GM10266 (cell line): ENCODE measurements at regions not wholly inside any gene's neighbourhood (a gene's known extent, or its start where the extent isn't known, plus 50 kb on each side); places are given as distances from the start of the nearest gene placed in this dataset.
"Not testable (repeated sequence)": the region's sequence is repeated elsewhere in the genome, so short reads cannot be mapped to it uniquely, and the experiment has no call there.

ENCODE experiments used
- DNase-seq: peaks from one replicate; pipeline ENCODE4 v3.0.0; 2012; ENCODE audit errors: extremely low spot score
- CTCF ChIP-seq: IDR thresholded peaks from 2 replicates; pipeline ENCODE4 v1.5.1; 2012; ENCODE audit warnings: mild to moderate bottlenecking, low read depth; ENCODE audit not compliant: control insufficient read depth, insufficient read depth; ENCODE audit errors: missing control alignments

- DNase-seq, result no peak
- TF ChIP-seq CTCF, result no peak
Observed at GRCh38 chr1:157219600-157219999, 81.4 kb upstream of the ETV3 start.

- no peak for DNase-seq
- TF ChIP-seq CTCF, result no peak
Observed at GRCh38 chr1:157219182-157219581, 81.0 kb upstream of the ETV3 start.

- no peak for DNase-seq
- no peak for TF ChIP-seq CTCF
Observed at GRCh38 chr1:157218671-157219070, 80.5 kb upstream of the ETV3 start.

GRCh38 chr1:157217486-157217885 is 79.3 kb upstream of the ETV3 start:
- TF ChIP-seq CTCF, result no peak

GRCh38 chr1:157213836-157214235 is 75.6 kb upstream of the ETV3 start:
- DNase-seq, result no peak
- TF ChIP-seq CTCF, result no peak

More at GRCh38 chr1:157217486-157217885, 79.3 kb upstream of the ETV3 start:
- DNase-seq, result no peak

- DNase-seq, result no peak
- no peak for TF ChIP-seq CTCF
Observed at GRCh38 chr1:157209514-157209913, 71.3 kb upstream of the ETV3 start.

GRCh38 chr1:157205982-157206381 is 67.8 kb upstream of the ETV3 start:
- DNase-seq, result not testable (repeated sequence)

- no peak for TF ChIP-seq CTCF
- DNase-seq, result no peak
Observed at GRCh38 chr1:157203166-157203565, 65.0 kb upstream of the ETV3 start.
